ENCODE measurements at regions not wholly inside any gene's neighbourhood (a gene's known extent, or its start where the extent isn't known, plus 50 kb on each side); places are given as distances from the start of the nearest gene placed in this dataset.
"Not testable (repeated sequence)": the region's sequence is repeated elsewhere in the genome, so short reads cannot be mapped to it uniquely, and the experiment has no call there.

DNA sequence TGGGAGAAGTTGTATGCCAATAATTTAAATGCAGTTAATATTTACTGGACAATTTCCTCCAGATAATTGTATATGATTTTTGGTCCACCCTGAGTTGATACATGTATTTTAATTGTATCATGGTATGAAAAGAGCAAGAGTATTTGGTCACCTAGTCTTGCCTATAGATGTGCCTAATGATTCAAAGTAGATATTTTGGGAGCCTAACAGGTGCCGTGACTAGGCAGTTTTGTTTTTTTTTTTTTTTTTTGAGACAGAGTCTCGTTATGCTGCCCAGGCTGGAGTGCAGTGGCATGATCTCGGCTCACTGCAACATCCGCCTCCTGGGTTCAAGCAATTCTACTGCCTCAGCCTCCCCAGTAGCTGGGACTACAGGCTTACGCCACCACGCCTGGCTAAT is 59.3 kb upstream of the ATRNL1 start:
- TF ChIP-seq GLIS3 (CRISPR knock-in tag; IDR thresholded peaks at IDR 0.05) (no peak), ZNF70 (CRISPR knock-in tag; IDR thresholded peaks at IDR 0.05) (no peak), ZNF8 (CRISPR knock-in tag; IDR thresholded peaks at IDR 0.05) (no peak), CSDC2 (CRISPR knock-in tag; IDR thresholded peaks at IDR 0.05) (no peak), ZFP30 (CRISPR knock-in tag; IDR thresholded peaks at IDR 0.05) (no peak), ZFP3 (CRISPR knock-in tag; IDR thresholded peaks at IDR 0.05) (no peak), RARB (CRISPR knock-in tag; IDR thresholded peaks at IDR 0.05) (no peak), ISL1 (CRISPR knock-in tag; IDR thresholded peaks at IDR 0.05) (no peak), BACH2 (CRISPR knock-in tag; IDR thresholded peaks at IDR 0.05; ENCODE audit: borderline replicate concordance) (no peak), ZNF565 (CRISPR knock-in tag; conservative IDR thresholded peaks at IDR 0.05; ENCODE audit: low read depth) (no peak), ARNTL (CRISPR knock-in tag; IDR thresholded peaks at IDR 0.05; ENCODE audit: borderline replicate concordance, low read depth) (no peak)
- TF ChIP-seq, protein P1, sequence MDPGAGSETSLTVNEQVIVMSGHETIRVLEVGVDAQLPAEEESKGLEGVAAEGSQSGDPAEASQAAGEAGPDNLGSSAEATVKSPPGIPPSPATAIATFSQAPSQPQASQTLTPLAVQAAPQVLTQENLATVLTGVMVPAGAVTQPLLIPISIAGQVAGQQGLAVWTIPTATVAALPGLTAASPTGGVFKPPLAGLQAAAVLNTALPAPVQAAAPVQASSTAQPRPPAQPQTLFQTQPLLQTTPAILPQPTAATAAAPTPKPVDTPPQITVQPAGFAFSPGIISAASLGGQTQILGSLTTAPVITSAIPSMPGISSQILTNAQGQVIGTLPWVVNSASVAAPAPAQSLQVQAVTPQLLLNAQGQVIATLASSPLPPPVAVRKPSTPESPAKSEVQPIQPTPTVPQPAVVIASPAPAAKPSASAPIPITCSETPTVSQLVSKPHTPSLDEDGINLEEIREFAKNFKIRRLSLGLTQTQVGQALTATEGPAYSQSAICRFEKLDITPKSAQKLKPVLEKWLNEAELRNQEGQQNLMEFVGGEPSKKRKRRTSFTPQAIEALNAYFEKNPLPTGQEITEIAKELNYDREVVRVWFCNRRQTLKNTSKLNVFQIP (CRISPR knock-in tag; IDR thresholded peaks at IDR 0.05; ENCODE audit: borderline replicate concordance, low read depth): no peak
- ATAC-seq: no peak

DNA sequence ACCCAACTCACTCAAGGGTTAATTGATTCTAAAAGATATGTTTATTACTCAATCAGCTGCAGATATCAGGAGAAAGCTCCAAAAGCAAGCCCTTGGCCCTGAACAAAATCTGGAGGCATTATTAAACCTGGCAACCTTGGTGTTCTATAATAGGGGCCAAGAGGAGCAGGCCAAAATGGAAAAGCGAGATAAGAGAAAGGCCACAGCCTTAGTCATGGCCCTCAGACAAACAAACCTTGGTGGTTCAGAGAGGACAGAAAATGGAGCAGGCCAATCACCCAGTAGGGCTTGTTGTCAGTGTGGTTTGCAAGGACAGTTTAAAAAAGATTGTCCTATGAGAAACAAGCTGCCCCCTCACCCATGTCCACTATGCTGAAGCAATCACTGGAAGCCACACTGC is 53.4 kb upstream of the ATRNL1 start:
- not testable (repeated sequence) for ATAC-seq

Data from SK-N-SH treated with all-trans-retinoic acid at 6 μM for 48 hours (cell line).